Tibial nerve (tissue), 4 donors: ENCODE measurements at regions not wholly inside any gene's neighbourhood (a gene's known extent, or its start where the extent isn't known, plus 50 kb on each side); places are given as distances from the start of the nearest gene placed in this dataset.

Source experiments
- CTCF ChIP-seq, 5 experiments: fragments of 200-600 bp in 3 of 5; fragments of 450-650 bp in 2 of 5; sonication (generic) in 3 of 5; IDR thresholded peaks; one replicate each; pipeline ENCODE4 v1.5.1; 2016 to 2019; ENCODE audit warnings: antibody characterized with exemption in 5 of 5, mild to moderate bottlenecking in 3 of 5, moderate library complexity in 2 of 5
- EP300 ChIP-seq, 2 donors: sonication (generic); formaldehyde crosslinking; IDR thresholded peaks; one replicate each; pipeline ENCODE4 v1.6.1; 2017; ENCODE audit warnings: antibody characterized with exemption in 2 of 2, mild to moderate bottlenecking in 1 of 2
- POLR2A ChIP-seq, 2 donors: fragments of 450-650 bp; IDR thresholded peaks; one replicate each; pipeline ENCODE4 v1.6.1; 2017; ENCODE audit warnings: antibody characterized with exemption in 2 of 2, mild to moderate bottlenecking in 2 of 2, moderate library complexity in 2 of 2

GRCh38 chr1:79124756-79125155 is 118.2 kb upstream of the ADGRL4 start:
- TF ChIP-seq EP300 (IDR thresholded peaks at IDR 0.05) (no peak), CTCF (IDR thresholded peaks at IDR 0.05) (no peak), POLR2A (IDR thresholded peaks at IDR 0.05) (no peak)
